Spleen (tissue), 7 donors: ENCODE measurements at regions not wholly inside any gene's neighbourhood (a gene's known extent, or its start where the extent isn't known, plus 50 kb on each side); places are given as distances from the start of the nearest gene placed in this dataset.
"Not testable (repeated sequence)": the region's sequence is repeated elsewhere in the genome, so short reads cannot be mapped to it uniquely, and the experiment has no call there.

Source experiments
- CTCF ChIP-seq, 11 experiments: fragments of 200-600 bp in 7 of 11; fragments of 450-650 bp in 4 of 11; sonication (generic) in 4 of 11; IDR thresholded peaks in 8 of 11; conservative IDR thresholded peaks in 3 of 11; 1 replicate in 7 of 11; 2 replicates in 4 of 11; pipeline versions ENCODE4 v1.4.0 to v1.8.0; 2016 to 2021; ENCODE audit warnings: antibody characterized with exemption in 11 of 11, inconsistent platforms in 4 of 11, mild to moderate bottlenecking in 1 of 11
- POLR2AphosphoS5 ChIP-seq, 3 donors: sonication (generic); formaldehyde crosslinking; IDR thresholded peaks; one replicate each; pipeline ENCODE4 v1.5.1; 2017; ENCODE audit warnings: antibody characterized with exemption in 3 of 3
- donor health status: DM: no; HTN: no; CAD: no; lungs with moderate emphysema.
- donor health status: DM: no; HTN: no; CAD: no.
- donor health status: DM: no; HTN: no; CAD: no.

GRCh38 chr15:99796940-99797870 is 64.0 kb upstream of the LYSMD4 start:
- TF ChIP-seq POLR2AphosphoS5 (IDR thresholded peaks at IDR 0.05), result not testable (repeated sequence)
- peak in 5 of 11 experiments; percentile 17 to 35 (median 20) for TF ChIP-seq CTCF (IDR thresholded peaks at IDR 0.05 in 8 of 11, conservative IDR thresholded peaks at IDR 0.05 in 3 of 11)
